DMS 273 (cell line): ENCODE measurements at regions not wholly inside any gene's neighbourhood (a gene's known extent, or its start where the extent isn't known, plus 50 kb on each side); places are given as distances from the start of the nearest gene placed in this dataset.

Experiments
- DNase-seq: peaks from one replicate; lab custom pipeline; 2025; ENCODE audit not compliant: unreplicated experiment; lab: John Stamatoyannopoulos, UW

DNA sequence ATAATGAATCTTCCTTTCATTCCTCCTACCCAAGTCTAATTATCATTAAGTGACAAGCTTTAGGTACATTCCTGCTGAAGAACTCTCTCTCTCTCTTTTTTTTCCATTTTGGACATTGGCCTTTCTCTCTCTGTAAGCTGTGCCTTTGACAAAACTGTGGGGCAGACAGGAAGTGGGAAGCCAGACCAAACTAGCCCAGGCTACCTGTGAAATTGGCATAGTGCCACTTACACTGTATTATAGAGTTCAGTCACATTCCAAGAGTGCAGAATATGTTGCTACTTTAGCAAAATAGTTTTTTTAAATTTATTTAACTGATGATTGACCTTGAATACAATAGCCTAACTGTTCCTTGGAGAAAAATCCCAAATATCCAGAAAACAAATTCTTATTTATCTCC lies 381.5 kb upstream of the ETAA1 start:
- DNase-seq = no peak

DNA sequence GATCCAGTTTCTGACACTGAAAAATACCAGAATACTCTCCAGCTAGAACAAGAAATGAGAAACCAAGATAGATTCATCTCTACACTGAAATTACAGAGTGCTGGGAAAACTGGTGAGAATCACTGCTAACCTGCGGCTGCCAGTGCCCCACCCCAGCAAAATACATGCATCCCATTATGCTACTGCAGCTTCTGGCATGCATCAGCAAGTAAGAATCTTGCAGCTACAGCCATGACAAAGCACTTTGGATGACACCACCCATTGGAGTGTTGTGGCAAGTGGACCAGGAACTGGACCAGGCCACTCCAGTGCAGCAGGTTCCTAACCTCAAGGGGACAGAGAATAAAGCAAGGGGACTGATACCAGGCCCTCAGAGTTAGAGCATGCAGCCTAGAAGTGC lies 378.8 kb upstream of the ETAA1 start:
- DNase-seq = no peak

DNA sequence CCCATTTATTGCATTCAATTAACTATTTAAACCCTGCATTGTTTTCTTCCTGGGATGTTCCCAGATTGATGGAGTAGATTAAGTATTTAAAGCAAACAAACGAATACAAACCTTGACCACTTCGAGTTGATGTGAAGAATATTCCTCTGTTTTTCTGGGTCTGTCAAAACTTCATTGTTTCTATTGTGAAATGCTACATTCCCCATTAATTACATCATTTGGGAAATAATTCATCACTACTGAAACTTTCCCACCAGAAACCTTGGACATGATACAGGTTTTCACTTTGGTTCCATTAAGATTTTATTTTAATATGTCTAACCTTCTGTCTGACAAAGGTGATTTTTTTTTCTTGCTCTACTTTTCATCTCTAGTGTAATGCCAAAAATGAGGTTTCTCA lies 365.1 kb upstream of the ETAA1 start:
- no peak for DNase-seq

GRCh38 chr2:67036444-67036843 lies 360.7 kb upstream of the ETAA1 start:
- DNase-seq = no peak

GRCh38 chr2:67037655-67038054 lies 359.5 kb upstream of the ETAA1 start:
- peak; percentile 25 for DNase-seq

DNA sequence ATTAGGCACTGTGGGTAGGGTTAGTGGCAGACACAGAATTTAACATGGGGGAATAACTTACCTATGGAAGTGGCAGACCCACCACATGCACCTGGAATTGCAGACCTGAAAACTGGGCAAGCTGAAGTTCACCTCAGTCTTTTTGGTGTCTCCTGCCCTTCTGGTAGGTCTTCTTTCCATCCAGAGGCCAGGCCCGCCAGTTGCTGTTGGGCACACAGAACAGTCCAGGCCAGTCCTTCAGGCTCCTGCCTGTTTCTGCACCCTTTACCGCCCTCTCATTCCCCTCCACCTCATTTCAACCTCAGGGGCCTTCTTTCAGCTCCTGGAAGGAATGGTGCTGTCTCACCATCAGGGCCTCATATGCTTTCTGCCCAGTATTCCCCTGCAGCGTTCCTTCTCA lies 358.9 kb upstream of the ETAA1 start:
- no peak for DNase-seq

DNA sequence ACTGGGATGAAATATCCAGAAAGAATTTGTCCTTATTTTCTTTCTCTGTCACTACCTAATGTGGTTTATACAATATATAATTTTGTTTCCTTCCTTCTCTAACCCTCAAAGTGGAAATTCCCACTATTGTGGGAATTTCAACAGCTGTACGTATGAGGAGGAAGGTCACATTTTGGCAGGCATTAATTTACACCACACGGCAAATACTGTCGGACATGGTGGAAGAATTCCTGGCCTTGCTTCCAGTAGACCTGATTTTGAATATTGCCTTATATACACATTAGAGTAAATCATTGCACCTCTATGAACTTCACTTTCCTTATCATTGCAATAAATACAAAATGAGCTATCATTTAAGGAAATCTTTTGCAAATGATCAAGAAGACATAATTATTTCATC lies 358.1 kb upstream of the ETAA1 start:
- DNase-seq = no peak

- no peak for DNase-seq
Observed at GRCh38 chr2:67039517-67040103, 357.5 kb upstream of the ETAA1 start.

DNA sequence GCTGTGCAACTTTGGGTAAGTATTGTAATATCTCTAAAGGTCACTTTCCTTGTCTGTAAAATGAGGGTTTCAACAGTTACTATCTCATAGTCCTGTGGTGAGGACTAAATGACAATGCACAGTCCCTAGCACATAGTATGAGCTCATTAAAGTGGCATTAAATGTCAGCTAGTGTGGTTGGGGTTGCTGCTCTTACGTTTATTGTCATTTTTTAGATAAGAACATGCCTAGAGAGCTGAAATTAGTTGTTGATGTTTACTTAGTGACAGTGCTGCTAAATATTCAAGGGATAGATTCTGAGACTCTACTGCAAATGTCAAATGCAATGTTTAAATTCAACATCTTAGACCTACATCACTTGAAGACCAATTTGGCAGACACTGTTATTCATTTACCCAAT lies 356.1 kb upstream of the ETAA1 start:
- no peak for DNase-seq

- DNase-seq = no peak
Observed at GRCh38 chr2:67043781-67044478, 353.2 kb upstream of the ETAA1 start.

- no peak for DNase-seq
Observed at GRCh38 chr2:67046591-67046990, 350.5 kb upstream of the ETAA1 start.

- DNase-seq = no peak
Observed at GRCh38 chr2:67048314-67048713, 348.8 kb upstream of the ETAA1 start.

DNA sequence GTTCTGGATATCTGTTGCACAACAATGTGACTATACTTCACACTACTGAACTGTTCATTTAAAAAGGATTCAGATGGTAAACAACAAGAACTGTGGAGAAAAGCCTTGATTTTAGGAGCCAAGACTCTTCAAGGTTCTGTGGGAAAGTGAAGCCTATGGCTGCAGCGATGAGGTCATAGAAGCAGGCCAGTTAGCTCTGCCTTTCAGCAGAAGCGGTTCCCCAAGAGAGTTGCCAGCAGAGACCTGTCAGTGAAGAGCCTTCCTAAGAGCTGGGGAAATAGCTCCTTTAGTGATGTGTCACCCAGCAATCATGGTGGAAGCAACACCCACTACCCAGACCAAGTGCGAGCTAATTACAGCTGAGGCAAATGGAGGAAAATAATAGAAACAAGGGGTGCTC lies 346.5 kb upstream of the ETAA1 start:
- no peak for DNase-seq

DNA sequence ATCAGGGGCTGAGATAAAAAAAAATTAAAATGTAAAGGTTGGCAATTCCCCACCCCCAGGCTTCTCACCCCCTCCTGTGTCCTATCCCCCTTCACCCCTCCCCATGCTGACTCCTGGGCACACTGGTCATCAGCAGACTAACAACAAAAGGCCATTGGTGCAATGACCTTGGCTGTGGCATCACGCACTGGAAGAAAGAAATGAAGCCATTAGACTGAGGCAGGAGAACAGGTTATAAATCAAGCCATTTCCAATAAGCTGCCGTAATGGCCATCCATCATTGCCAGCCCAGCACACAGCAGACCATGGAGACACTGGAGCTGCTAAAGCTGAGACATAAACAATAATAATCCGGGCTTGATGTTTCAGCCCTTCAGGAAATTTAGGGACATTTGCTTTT lies 342.4 kb upstream of the ETAA1 start:
- DNase-seq = no peak

DNA sequence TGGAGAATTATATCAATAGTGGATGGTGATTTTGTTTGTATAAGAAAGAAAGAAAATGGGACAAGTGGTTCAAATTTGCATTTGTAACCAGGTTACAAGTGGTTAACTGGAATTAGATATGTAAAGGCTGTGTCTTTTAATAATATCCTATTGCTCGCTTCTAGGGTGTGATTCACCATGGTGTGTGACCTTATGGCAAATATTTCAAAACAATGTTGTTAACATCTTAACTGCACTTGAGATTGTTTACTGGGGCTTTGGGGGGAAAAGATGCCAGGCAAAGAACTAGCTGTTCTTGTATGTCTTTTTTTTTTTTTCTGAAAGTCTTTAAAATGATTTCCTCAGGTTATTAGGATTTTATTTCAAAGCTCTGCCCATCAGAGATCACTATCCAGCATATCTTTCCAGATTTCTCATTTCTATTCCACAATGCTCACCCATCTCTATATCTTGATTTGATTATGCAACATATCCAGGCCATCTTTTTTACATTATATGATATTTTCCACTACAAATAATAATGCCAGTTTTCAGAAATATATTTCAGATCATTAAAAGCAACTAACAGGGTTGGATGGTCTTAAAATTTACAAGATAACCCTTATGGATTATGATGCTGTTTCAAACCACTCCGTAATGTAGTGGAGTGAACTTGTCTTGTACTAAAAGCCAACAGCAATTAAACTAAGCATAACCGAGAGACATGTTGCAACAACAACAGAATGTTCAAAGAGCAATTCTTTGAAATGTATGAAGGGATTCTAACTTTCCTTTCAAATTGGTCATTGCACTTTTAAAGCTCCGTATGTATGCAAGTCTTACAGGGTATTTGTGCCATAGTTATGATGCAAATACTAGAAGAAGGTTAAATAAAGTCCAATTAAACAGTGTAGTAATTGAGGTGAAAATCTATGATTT lies 341.5 kb upstream of the ETAA1 start:
- DNase-seq = no peak

GRCh38 chr2:67057123-67057522 lies 340.0 kb upstream of the ETAA1 start:
- DNase-seq = no peak

DNA sequence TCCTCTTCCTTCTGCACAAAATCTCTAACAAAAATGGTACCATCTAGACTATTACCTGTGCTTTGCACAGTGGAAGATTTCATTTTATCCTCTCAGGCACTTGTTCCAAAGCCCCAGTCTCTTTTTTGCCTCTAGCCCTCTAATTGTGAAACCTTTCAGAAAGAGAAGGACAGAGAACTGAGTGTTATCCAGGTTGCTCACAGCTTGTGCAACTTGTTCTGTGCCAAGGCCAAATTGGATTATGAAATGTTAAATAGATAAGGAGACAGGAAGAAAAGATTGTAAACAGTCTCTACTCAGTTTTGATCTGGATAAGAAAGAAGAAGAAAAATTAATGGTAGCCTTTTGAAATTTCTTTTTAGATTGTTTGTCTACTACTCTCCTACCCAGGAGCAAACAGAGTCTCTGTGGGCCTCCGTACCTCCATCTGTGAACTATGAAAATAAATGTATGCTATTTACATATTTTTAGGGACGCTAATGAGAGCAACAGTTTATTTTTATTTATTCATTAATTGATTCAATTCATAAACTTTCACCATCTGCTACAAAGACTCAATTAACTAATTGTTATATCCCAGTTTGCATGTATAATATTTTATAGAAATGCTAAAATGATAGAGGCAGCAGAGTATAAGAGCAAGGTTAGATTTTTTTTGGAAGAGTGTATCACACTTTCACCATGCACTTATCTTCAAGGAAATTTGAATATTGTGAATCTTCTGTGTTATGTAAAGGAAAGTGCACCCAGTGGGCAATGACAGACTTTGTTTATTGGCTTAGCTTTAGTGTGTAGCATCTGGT lies 339.0 kb upstream of the ETAA1 start:
- DNase-seq = peak; percentile 31

DNA sequence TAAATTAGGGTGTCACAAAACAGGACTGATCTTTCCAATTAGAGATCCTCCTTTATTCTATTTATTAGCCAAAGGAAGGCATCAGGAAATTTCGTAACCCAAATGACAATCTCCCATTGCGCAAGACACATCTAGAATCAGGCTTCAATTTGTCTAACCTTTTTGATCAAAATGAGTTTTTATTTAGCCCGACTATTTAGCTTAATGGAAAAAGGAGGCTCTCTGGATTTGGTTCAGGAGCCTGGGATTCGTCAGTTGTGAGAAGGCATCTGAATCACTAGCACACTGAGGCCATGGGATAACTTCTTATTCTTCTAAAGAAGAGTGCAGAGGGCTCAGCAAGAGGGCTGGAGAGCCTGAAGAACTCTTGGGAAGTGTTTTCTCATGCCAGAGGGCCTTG lies 332.1 kb upstream of the ETAA1 start:
- no peak for DNase-seq

GRCh38 chr2:67066782-67067181 lies 330.4 kb upstream of the ETAA1 start:
- DNase-seq = peak; percentile 73

DNA sequence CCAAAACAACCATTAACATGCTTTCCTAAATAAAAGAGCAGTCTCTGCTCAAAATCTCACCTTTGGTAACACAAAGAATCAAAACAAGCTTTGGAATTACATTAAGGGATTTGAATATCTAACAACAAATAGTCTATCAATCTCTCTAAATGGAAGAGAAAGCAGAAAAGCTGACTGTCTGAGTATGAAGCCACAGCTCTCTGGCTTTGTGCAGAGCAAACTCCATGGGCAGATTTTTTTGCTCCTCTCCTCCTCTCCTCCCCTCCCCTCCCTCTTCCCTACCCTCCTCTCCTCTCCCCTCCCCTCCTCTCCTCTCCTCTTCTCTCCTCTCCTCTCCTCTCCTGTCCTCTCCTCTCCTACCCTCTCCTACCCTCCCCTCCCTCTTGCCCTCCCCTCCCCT lies 329.5 kb upstream of the ETAA1 start:
- DNase-seq = no peak

DNA sequence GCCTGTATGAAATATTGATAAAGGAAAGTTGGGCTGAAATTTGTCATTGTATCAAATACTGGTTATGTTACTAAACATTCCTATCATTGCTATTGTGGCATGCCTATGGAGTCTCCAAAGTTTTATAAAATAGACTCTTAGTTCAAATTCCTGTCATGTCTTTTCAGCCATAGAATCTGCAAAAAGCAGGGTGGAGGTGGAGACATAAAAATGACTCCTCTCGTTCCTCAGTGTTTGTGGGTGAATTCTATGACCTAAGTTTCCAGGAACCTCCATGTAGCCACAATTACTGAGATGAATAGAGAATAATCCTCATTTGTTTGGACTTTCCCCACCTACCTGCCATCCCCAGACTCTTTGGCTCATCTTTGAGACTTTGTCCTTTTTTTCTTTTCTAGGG lies 326.3 kb upstream of the ETAA1 start:
- DNase-seq = no peak
